Posterior cingulate gyrus (tissue), 11 donors: ENCODE measurements at regions not wholly inside any gene's neighbourhood (a gene's known extent, or its start where the extent isn't known, plus 50 kb on each side); places are given as distances from the start of the nearest gene placed in this dataset.

Experiments
- DNase-seq, 10 donors: peaks; one replicate each; pipeline versions ENCODE4 v3.0.0 to v3.0.0-alpha.2; 2020 to 2021; ENCODE audit warnings: mixed read lengths in 3 of 10
- intact Hi-C: fragments of 100-400 bp; cut with DNase I; formaldehyde crosslinking; loops from one replicate; pipeline ENCODE4 v1.15.1; 2023

- intact Hi-C loops = no loop called here
- DNase-seq = no peak
These were observed 1183.0 kb downstream of the MAT2B start for GRCh38 chr5:164688437-164688836.

GRCh38 chr5:164708831-164709230, 1203.4 kb downstream of the MAT2B start:
- intact Hi-C loops = no loop called here
- no peak for DNase-seq

GRCh38 chr5:164713682-164714081, 1208.3 kb downstream of the MAT2B start:
- no peak for DNase-seq
- intact Hi-C loops = no loop called here

- intact Hi-C loops = no loop called here
These were observed 1215.7 kb downstream of the MAT2B start for GRCh38 chr5:164721116-164721515.

GRCh38 chr5:164721656-164722055, 1216.2 kb downstream of the MAT2B start:
- intact Hi-C loops = no loop called here
- no peak for DNase-seq

More at GRCh38 chr5:164721116-164721515, 1215.7 kb downstream of the MAT2B start:
- DNase-seq = no peak

GRCh38 chr5:164722702-164723101, 1217.3 kb downstream of the MAT2B start:
- intact Hi-C loops = no loop called here
- no peak for DNase-seq

- no peak for DNase-seq
- intact Hi-C loops = no loop called here
These were observed 1221.6 kb downstream of the MAT2B start for GRCh38 chr5:164727012-164727411.

- DNase-seq = no peak
- intact Hi-C loops = no loop called here
These were observed 1223.3 kb downstream of the MAT2B start for GRCh38 chr5:164728733-164729132.

- DNase-seq = no peak
These were observed 1229.9 kb downstream of the MAT2B start for GRCh38 chr5:164735334-164735733.

GRCh38 chr5:164741376-164741775, 1236.0 kb downstream of the MAT2B start:
- no peak for DNase-seq
- intact Hi-C loops = no loop called here

More at GRCh38 chr5:164735334-164735733, 1229.9 kb downstream of the MAT2B start:
- intact Hi-C loops = no loop called here

GRCh38 chr5:164742025-164742424, 1236.6 kb downstream of the MAT2B start:
- intact Hi-C loops = no loop called here

GRCh38 chr5:164746723-164747122, 1241.3 kb downstream of the MAT2B start:
- no peak for DNase-seq

More at GRCh38 chr5:164742025-164742424, 1236.6 kb downstream of the MAT2B start:
- no peak for DNase-seq

GRCh38 chr5:164747371-164747770, 1242.0 kb downstream of the MAT2B start:
- intact Hi-C loops = no loop called here
- DNase-seq = no peak

More at GRCh38 chr5:164746723-164747122, 1241.3 kb downstream of the MAT2B start:
- intact Hi-C loops = no loop called here

GRCh38 chr5:164748861-164749260, 1243.4 kb downstream of the MAT2B start:
- intact Hi-C loops = no loop called here
- no peak for DNase-seq

GRCh38 chr5:164753434-164753833, 1248.0 kb downstream of the MAT2B start:
- DNase-seq = no peak

GRCh38 chr5:164763206-164763605, 1257.8 kb downstream of the MAT2B start:
- DNase-seq = no peak
- intact Hi-C loops = no loop called here

More at GRCh38 chr5:164753434-164753833, 1248.0 kb downstream of the MAT2B start:
- intact Hi-C loops = no loop called here

GRCh38 chr5:164772122-164772521, 1266.7 kb downstream of the MAT2B start:
- intact Hi-C loops = no loop called here
- DNase-seq = no peak

GRCh38 chr5:164784230-164784629, 1278.8 kb downstream of the MAT2B start:
- intact Hi-C loops = no loop called here
- no peak for DNase-seq

GRCh38 chr5:164798110-164798509, 1292.7 kb downstream of the MAT2B start:
- DNase-seq = no peak
- intact Hi-C loops = no loop called here

GRCh38 chr5:164799391-164799790, 1294.0 kb downstream of the MAT2B start:
- no peak for DNase-seq
- intact Hi-C loops = no loop called here

- DNase-seq = no peak
These were observed 1296.5 kb downstream of the MAT2B start for GRCh38 chr5:164801910-164802309.

GRCh38 chr5:164809821-164810220, 1304.4 kb downstream of the MAT2B start:
- DNase-seq = no peak
- intact Hi-C loops = no loop called here

More at GRCh38 chr5:164801910-164802309, 1296.5 kb downstream of the MAT2B start:
- intact Hi-C loops = no loop called here

- intact Hi-C loops = no loop called here
- DNase-seq = no peak
These were observed 1313.0 kb downstream of the MAT2B start for GRCh38 chr5:164818445-164818844.
